Stimulated activated CD8-positive, alpha-beta memory T cell treated with anti-CD3 and anti-CD28 coated beads, Interleukin-7, amount 100 ng/mL, for 48 hours (primary cell): ENCODE measurements at regions not wholly inside any gene's neighbourhood (a gene's known extent, or its start where the extent isn't known, plus 50 kb on each side); places are given as distances from the start of the nearest gene placed in this dataset.

Source experiments
- DNase-seq, 2 donors: peaks; one replicate each; pipeline ENCODE4 v3.0.0-alpha.2; 2020; ENCODE audit warnings: low read depth in 1 of 2; ENCODE audit errors: extremely low read depth in 1 of 2

DNA sequence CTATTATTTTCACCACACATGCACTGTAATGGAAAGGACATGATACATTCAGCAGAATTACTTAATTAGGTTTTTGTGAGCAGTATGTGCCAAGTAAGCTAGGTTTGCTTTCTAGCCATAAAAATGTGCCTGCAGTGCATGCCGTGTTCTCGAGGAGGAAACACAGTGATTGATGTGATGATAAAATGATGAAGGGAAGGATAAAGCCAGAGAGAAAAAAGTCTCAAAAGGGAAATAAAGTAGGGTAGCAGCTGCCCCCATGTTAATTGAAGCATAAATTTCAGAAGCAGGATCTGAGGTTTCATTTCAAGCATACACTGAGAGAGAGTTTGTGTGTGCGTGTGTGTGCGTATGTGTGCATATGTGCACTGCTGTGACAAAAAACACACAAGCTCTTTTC is 714.2 kb upstream of the C9orf72 start:
- no peak for DNase-seq

DNA sequence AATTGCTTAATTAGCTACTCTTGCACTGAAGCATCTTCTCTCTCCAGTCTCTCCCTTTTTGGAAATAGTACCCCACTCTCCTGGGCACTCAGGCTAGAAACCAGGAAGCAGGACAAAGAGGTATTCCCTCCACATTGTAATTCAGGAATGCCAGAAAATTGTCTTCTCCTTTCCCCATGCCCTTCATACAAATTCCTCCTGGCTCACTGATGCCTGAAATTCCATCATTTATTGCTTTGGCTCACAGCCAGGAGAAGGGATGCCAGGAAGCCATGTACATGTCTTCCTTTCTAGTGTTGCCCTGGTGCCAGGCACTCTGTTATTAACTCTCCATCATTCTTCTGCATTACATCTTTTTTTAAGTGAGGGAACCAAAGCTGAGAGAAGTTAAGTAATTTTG is 716.5 kb upstream of the C9orf72 start:
- no peak for DNase-seq

DNA sequence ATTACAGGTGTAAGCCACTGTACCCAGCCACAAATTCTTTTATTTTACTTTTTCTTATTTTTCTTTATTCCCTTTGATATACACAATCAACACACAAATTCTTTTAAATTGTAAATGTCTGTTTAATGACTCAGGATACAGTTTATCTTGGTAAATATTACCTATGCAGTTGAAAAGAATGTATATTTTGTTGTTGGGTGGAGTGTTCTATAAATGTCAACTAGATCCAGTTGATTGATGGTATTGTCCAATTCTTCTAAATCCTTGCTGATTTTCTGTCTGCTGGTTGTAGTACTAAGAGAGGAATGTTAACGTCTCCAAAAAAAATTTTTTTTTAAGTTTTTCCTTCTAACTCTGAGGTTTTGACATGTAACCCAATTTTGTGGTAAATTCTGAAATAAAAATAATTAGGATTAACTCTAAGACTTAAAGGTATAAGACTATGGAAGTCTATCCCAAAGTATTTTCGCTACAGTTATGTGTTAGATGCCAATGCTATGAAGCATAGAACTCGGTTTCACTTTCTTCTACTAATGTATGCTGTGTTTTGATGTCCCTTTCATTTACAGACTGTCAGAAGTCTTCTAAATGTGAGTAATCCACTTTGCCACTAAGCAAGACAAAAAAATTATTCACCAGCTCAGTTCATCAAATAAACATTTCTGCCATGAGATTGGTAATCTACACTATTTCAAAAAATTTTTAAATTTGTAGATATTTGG is 720.2 kb upstream of the C9orf72 start:
- DNase-seq = no peak

DNA sequence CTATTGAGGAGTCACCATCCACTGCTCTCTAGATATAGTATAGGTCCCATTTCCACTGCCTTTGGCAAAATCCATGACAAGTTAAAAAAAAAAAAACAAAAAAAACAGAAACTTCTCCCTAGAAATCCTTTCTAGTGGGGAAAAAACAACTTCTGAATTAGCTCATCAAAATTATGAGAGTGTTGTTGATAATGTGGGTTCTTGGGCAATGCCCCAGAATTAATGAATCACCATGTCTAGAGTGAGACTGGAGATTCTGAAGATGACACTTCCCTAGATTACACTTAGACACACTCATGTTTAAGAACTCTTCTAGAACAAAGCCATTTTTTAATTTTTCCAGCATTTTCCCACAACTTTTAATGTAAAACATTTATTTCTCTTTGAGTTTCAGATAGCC is 728.0 kb upstream of the C9orf72 start:
- no peak for DNase-seq

DNA sequence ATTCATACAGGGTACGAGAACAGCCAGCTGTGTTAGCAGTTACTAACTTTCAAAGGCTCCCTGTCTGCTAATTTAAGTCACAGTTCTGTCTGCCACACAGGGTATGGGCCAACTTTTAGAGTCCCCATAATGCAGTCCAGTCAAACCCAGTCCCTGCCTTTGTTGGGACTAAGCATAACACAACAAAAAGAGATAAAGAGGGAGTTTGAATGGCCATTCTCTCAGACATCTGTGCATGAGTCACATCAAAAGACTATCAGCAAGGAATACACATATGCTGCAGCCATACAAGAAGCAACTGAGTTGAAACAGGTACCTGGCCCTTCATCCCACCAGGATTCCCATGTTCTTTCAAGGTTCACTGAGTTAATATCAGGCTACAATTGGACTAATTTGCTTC is 744.5 kb upstream of the C9orf72 start:
- DNase-seq = no peak

DNA sequence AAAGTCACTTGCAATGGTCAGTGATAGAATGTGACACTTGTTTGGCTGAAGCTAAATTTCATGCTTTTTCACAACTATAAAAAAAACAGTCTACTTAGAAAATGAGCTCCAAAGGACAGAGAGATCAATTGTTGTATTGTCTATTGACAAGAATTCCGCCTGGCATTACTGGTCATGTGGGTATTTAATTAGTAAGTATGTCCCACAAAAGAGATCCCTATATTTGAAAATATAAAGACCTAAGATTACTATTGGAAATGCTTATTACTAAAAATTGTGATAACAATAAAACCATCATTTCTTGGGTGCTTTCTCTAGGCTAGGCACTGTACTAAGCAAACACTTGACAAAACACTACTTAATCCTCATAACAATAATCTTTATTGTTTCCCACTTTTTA is 745.2 kb upstream of the C9orf72 start:
- no peak for DNase-seq

DNA sequence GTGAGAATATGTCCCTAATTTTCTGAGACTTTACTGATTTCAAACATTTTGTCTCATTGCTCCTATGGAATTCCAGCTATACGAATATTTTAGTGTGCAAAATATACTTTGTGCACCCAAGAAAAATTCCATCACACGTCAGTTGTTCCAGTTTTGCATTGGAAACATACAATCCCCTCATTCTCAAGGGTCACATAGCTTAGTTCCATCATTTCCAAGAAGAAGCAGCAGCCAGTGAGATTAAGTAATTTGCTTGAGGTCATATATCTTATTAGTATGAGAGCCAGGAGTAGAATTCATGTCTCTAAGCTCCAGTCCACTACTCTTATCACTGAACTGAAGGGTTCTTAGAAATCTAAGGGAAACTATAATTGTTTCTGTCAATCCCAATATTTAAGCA is 746.7 kb upstream of the C9orf72 start:
- DNase-seq = no peak

DNA sequence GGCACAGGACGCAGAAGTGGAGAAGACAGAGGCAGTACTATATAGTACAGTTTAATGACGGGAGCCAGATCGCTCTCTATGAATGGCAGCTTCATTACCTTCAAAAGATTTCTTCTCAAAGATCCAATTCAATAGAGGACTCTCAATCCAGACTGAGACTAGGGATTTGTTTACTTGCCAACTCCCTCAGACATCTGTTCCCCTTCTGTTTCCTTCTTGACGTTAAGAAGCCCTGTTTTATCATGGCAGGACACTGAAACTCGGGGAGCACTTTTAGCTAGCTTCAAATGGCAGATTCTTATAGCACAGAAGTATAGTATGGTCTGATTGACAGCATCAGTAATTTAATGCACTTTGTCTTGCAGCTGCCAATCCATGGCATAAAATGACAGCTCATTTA is 747.3 kb upstream of the C9orf72 start:
- no peak for DNase-seq

DNA sequence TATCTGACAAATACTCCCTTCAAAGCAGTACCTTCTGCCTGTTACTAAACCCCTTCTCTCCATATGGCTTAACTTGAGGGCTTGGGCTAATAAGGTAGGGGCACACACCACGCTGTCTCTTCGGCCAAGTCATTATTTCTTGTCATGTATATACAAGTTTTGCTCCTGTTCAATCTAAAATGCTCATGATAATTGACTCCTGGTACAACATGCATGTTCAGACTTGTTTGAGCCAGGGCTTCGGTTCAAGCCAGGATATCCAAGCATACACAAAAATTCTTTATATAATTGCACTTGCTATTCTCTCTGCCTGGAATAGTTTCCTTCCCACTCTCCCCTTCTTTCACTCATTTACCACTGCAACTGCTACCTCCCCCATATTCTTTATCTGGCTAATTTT is 756.0 kb upstream of the C9orf72 start:
- DNase-seq = no peak

DNA sequence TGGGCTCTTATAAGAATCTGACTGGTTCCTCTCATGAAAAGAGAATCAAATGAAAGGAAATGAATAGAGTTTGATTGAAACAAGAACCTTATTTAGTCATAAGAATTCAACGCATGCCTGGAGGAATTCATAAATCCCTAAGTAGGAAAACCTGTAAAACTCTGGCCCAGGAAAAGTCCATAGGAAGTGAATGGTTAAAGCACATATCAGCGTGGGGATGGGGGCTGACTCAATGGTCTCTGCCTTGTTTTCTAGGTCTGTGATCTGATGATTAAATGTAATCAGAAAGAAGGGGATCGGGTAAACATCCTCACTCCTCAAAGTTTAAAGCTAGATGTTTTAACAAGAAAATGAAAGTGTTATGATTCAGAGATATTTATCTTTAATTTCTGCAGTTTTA is 759.4 kb upstream of the C9orf72 start:
- DNase-seq = no peak

DNA sequence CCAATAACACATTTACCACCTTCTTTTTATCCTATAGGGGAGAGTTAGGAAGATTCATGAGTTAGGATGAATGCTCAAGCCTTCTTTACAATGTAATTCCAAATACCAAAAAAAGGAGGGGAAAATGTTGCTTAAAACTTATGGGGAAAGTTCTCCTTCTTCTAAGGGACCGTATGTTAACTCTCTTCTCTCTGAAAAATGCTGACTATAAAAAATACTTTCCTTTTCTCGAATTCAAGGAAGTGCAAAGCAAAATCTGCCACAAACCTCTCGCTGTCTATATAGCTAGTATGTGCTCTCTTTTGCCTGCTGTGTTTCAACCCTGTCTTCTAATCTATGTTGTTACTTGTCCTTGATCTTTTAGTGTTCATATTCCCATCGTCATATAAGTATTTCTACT is 768.6 kb upstream of the C9orf72 start:
- DNase-seq = no peak

DNA sequence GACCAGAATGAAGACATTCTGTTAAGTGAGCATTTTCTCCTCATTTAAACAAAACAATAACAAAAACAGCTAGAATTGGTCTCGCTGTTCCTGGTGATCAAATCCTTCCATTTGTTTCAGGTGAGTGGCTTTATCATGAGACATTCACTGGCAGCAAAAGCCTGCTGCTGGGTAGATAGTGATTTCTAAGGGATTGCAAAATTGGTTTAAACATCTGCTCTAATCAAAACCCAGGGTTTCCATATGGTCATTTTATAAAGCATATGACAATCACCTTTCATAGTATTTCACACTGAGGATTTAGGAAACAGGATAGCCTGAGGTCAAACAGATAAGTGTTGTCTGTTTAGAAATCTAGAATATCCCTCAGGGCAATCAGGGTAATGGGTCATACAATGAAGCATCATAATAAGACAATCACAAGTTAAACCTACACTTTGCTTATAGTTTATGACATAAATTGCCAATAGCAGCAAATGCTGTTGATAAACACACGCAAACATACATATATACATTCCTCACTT is 769.6 kb upstream of the C9orf72 start:
- no peak for DNase-seq

DNA sequence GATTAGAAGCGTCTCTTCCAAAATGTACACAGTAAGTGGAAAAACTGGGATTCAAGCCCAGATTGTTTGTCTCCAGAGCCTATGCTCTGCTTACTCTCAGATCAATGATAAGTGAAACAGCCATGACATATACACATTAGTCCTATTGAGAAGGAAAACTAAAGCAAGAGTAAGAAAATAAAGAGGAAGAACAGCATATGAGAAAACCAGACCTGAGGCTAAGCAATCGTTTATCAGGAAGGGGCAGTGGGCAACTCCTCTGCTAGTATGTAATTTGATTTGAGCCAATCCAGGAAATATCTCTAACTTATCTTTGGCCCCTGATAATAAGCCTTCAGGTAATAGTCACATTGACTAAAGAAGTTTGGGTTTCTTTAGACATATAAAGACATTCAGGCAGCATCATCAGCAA is 789.9 kb upstream of the C9orf72 start:
- DNase-seq = no peak

DNA sequence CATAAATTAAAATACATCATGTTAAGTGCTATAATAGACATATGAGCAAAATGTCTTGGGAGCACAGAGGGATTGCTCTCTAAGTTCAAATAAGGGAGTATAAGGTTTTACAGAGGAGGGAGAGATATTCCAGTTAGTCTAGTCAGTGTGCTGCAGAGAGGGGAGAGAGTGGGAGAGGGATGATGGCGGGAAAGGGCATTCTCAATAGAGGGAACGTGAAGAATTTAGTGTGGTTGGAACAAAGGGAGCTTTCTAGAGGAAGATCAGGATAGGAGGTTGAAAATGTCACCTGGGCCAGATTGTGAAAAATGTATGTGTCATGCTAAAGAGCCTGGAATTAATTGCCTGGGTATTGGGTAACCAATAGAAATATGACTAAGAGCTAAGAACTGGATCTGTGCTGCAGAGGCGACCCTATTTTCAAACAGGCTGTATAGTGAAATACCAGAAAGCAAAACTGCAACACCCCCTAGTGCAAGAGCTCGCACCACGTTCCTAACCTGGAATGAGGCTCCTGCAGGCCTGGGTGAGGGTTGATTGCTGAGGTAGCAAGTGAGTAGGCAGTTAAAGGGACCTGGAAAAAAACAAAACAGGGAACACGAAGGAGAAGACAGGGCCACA is 791.8 kb upstream of the C9orf72 start:
- DNase-seq = no peak

DNA sequence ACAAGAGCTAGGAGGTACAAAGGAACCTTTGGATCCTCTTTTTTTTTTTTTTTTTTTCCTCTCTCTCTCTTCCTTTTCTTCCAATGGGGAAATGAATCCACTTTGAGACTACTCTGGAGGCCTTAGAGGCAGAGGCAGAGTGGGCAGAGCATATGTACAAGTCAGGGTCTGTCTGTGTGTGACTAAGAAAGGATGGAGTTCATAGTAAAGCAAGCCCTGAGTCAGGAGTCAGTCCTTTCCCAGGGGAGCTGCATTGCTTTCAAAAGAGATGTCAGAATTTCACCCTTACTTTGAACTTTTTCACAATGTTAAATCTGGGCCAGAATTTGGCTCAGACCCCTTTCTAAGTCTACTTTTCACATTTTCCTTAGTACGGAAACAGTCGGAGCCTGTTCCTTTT is 792.4 kb upstream of the C9orf72 start:
- no peak for DNase-seq

DNA sequence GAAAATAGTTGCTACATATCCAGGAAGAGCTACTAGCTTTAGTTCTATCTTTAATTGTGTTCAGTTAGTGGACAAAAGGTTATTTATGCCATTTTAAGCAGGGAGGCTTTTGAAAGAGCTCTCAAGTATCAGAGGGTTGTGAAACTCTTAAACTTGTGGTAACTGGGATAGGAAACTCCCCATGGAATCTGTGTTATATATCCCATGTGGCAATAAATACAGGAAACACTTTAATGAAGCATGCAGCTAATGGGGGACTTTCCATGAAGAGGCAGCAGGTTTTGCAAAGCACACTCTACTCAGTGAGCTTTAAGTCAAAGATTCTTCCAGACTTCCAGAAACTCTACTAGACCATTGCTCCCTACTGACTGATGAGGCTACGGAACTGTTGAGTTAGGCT is 805.0 kb upstream of the C9orf72 start:
- DNase-seq = no peak

DNA sequence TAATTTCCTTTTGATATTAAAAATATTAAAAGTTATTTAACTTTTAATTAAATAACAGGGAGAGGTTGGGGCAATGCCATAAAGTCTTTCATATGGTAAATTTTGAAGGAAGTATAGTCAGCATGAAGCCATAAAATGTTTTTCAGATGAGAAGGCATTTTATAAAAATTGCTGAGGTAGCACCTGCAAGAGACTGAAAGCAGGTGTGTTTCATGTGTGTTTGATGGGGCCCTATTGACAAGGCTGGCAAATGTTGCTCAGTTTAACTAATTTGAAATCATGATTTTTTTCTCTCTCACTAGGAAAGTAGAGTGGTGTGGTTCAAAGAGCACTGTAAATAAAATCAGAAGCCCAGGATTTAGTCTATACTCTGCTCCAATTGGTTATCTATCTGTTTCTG is 805.8 kb upstream of the C9orf72 start:
- DNase-seq = no peak

DNA sequence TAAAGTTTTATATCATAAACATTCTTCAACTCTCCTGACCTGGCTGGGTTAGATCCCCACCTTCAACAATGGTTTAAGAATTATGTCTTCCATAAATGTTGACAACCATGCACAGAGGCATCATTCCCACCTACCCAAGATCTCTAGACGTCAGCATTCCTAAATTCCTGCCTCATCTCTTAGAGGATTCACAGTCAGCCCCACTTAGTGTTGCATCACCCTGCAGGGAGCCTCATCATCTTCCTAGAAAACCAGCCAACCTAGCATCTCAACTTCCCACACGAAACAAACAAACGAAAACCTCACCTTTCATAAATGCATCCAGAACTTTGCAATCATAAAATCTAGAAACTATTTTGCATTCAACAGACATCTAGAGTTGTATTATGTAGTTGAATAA is 816.1 kb upstream of the C9orf72 start:
- no peak for DNase-seq

DNA sequence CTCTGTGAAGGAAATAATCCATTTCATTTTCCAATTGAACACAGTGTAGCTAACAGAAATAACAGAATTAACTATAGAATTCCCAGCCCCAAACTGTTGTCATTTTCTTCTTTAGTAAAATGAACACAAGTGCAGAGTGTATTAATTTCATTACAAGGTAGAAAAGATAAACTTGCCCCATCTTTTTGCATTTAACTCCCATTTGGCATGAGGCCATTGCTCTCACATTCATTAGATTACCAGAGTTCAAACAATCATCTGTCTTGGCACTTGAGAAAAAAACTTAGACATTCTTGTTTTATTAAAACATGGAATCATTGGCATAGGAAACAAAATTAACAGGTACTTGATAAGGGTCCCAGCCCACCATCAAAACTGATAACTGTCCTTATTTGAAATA is 821.5 kb upstream of the C9orf72 start:
- no peak for DNase-seq

DNA sequence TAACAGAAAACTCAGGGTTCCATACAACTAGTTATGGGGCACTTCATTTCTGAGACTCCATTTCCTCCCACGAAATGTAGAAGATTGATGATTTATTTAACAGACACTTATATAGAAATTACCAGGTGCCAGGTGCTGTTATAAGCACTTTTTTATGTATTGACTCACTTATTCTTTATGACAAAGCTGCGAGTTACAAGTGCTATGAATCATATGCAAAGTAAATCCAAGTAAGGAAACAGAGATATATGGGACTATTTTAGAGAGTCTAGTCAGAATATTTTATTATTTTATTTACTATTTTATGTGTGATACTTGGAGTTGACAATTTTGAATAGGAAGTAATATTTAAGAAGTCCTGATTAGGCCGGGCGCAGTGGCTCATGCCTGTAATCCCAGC is 822.8 kb upstream of the C9orf72 start:
- no peak for DNase-seq

DNA sequence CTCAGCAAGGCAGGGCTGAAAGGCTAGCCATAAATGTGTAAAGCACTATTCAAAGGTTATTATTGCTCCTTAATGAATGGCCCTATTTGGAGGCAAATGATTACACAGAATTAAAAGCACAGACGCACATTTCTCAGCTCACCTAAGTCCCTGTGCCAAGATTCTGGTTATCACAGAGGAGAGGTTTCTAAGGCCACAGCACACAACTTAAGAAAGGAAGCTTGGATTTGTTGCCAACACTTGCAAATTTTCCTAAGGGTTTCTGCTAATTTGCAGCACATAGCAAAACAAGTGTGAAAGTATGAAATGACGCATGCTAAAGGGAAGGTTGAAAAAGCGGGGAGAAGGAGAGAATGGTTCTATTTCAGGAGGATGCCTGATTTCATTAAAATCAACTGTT is 834.1 kb upstream of the C9orf72 start:
- DNase-seq = no peak

DNA sequence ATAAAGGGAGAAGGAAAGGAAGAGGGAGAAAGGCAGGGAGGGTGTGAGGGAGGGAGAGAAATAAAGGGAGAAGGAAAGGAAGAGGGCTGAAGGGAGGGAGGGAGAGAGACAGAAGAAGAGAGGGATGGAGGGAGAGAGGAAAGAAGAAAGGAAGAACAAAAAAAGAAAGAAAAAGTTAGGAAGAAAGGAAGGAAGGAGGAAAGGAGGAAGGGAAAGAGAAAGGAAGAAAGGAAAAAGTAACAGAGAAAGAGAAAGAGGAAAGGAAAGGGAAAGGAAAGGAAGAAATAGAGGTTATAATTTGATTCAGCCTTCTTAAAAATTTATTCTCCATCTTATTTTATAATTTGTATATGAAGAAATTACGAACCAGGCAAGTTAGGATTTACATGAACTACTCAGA is 836.6 kb upstream of the C9orf72 start:
- DNase-seq = no peak

DNA sequence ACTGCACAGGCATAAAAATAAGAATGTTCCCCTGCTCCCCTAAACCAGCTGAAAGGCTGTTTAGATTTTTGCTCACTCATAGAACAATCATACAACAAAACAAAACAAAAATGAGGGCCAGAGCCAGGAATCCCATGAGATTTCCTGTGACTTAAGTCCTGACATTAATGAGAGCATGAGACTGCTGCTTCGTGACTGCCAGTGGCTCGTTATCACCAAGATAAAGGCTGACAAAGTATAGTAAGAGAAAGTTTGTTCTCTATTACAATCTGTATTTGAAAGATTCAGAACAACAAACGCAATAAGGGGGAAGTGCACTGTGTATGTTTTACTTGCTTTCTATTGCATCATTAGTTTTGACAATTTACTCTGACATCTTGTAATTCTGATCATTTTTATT is 837.1 kb upstream of the C9orf72 start:
- DNase-seq = no peak
